GM10266 (cell line): ENCODE measurements at regions not wholly inside any gene's neighbourhood (a gene's known extent, or its start where the extent isn't known, plus 50 kb on each side); places are given as distances from the start of the nearest gene placed in this dataset.

Experiments
- DNase-seq: peaks from one replicate; pipeline ENCODE4 v3.0.0; 2012; ENCODE audit errors: extremely low spot score
- TF ChIP-seq, protein P1 (sequence below): IDR thresholded peaks from 2 replicates; pipeline ENCODE4 v1.5.1; 2012; ENCODE audit warnings: mild to moderate bottlenecking, low read depth; ENCODE audit not compliant: control insufficient read depth, insufficient read depth; ENCODE audit errors: missing control alignments

DNA sequence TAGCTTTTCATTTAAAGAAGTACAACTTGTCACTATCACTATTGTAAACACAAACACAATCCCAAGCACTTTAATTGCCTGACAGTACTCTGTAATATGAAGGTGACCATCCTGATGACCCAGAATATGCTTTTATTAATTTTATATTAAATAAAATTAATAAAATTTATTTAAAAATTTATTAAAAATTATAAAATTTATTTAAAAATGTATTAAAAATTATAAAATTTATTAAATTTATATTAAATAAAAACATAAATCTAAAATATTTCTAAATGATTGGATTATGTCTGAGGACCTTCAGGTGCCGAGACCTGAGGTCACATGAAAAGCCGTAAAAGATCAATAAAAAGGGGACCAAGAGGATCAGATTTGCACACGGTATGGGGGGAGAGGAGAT lies 229.8 kb upstream of the KIRREL3 start:
- TF ChIP-seq, protein P1, sequence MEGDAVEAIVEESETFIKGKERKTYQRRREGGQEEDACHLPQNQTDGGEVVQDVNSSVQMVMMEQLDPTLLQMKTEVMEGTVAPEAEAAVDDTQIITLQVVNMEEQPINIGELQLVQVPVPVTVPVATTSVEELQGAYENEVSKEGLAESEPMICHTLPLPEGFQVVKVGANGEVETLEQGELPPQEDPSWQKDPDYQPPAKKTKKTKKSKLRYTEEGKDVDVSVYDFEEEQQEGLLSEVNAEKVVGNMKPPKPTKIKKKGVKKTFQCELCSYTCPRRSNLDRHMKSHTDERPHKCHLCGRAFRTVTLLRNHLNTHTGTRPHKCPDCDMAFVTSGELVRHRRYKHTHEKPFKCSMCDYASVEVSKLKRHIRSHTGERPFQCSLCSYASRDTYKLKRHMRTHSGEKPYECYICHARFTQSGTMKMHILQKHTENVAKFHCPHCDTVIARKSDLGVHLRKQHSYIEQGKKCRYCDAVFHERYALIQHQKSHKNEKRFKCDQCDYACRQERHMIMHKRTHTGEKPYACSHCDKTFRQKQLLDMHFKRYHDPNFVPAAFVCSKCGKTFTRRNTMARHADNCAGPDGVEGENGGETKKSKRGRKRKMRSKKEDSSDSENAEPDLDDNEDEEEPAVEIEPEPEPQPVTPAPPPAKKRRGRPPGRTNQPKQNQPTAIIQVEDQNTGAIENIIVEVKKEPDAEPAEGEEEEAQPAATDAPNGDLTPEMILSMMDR: no peak

DNA sequence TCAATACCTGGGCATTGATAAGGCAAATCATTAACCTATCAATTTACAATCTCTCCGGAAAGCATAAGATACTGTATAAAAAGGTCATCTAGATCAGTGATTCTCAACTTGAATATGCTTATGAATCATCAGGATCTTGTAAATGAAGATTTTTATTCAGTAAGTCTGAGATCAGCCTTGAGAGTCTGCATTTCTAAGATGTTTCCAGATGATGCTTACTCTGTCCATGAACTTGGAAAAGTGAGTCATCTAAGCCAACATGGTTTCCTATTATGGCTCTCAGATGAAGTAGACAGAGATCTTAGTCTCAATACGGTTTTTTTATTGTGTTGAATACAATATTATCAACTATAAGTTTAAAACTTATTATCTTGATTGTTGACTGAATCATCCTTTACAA lies 226.4 kb upstream of the KIRREL3 start:
- TF ChIP-seq, protein P1: no peak
- DNase-seq: no peak

More for the DNA sequence above, 229.8 kb upstream of the KIRREL3 start:
- no peak for DNase-seq

DNA sequence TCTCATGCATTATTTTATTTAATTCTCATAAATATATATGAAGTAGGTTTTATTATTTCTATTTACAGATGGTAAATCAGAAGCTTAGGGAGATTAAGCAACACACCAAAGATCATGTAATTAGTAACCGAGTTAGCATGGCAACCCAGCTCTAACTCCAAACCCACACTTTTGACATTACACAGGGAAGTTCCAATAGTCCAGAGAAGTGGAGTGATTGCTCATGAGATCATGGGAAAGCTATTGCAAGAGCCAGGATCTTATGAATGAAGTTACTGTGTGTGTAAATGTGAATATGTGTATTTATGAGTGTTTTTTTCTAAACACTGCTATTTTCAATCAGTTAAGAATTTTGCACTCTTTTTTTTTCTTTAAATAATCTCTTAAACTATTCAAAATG lies 225.8 kb upstream of the KIRREL3 start:
- no peak for DNase-seq
- TF ChIP-seq, protein P1: no peak

DNA sequence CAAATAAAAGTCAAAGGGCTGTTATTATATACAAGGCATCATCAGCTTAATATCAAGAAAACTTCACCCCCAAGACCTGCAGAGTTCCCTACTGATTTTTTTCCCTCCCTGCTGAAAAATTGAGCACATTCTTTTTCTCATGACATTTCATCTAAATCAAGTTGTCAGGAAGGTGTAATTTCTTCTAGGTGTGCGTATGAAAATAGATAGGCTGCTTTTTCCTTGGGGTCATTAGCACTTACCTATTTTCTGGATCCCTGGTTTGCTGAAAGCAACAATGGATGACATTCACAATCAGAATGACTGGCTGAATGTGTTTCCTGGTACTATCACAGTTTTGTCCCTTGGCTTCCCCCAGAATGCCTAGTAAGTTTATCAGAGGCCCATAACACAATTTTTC lies 225.0 kb upstream of the KIRREL3 start:
- TF ChIP-seq, protein P1: no peak
- DNase-seq: no peak

DNA sequence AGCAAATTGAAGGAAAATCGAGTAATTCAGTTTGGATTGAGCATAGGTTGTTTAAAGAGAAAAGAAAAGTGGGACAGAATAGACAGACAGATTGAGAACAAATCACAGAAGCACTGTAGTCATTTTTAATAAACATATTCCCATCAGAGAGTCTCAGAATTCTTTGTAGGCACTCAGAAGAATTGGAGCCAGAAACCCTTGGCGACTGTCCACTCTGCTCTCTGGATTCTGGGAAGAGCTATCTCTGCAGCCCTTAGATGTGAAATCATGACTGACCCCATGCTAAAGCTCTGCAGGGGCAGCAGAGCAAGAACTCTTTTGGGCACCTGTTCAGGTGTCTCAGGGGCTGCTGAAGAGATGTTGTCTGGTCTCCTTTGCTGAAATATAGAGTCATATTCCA lies 223.7 kb upstream of the KIRREL3 start:
- TF ChIP-seq, protein P1: no peak
- DNase-seq: no peak

DNA sequence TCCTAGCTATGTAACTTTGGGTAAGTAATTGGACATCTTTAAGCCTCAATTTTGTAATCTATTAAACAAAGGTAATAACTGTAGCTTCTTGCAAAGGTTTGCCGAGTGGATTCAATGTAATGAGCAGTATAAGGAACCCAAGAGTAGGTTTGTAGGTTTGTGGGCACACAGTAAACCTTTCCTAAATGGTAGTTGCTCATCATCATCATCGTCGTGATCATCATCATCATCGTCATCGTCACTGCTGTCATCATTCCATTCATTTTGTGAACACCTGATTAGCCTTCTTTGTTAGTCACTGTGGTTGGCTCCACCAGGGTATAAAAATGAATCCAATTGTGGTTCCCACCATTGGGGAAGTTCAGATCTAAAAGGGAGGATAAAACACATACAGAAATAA lies 223.1 kb upstream of the KIRREL3 start:
- TF ChIP-seq, protein P1: no peak
- no peak for DNase-seq

DNA sequence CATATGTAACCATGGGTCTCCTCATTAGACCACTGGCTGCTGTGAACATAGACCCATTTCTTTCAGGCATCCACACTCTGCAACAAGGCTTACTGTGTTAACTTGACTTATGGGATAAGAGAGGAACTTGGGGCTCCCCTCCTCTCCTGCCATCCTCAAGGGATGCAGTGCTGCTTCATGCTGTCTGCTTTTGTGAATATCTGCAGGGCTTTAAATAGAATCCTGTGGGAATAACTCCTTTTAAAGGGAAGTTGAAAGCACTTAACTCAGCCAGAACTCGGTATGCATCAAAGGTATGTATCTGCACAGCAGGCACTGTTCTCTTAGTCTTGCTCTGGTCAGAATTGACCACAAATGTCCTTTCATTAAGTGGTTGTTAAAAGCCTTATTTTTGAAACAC lies 222.5 kb upstream of the KIRREL3 start:
- TF ChIP-seq, protein P1: no peak
- no peak for DNase-seq
